GM04503 (cell line): ENCODE measurements at regions not wholly inside any gene's neighbourhood (a gene's known extent, or its start where the extent isn't known, plus 50 kb on each side); places are given as distances from the start of the nearest gene placed in this dataset.

Source experiments
- DNase-seq: peaks from one replicate; pipeline ENCODE4 v3.0.0-alpha.2; 2012; ENCODE audit warnings: low read depth

DNA sequence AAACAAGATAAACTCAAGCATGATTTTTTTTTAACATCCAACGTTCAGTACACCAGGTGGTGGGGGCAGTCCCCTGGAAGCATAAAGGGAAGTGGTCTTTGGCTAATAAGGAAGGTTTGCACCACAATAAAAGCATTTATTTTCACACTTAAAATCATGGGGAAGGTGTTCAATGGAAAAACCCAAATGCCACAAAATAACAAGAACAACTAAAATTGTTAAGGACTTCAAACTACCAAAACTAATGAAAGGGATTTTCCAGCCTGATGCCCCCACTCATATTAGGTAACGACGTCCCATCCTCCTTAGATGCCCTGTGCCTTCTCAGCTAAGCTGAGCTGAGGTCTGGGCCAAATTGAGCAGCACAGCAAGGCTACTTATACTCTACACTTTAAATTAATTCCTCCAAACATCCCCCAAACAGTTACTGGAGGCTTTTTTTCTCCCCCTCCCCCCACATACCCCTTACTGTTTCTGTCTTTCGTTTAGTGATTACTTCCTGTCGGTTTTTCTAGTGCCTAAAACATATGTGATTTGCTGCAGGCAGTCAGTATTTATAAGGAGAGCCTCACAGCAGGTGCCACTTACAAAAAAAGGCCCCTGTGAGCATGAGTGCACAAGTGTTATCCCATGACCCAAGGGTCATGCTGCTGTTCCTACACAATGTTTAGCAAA, 259.7 kb upstream of the ZNF608 start:
- no peak for DNase-seq

DNA sequence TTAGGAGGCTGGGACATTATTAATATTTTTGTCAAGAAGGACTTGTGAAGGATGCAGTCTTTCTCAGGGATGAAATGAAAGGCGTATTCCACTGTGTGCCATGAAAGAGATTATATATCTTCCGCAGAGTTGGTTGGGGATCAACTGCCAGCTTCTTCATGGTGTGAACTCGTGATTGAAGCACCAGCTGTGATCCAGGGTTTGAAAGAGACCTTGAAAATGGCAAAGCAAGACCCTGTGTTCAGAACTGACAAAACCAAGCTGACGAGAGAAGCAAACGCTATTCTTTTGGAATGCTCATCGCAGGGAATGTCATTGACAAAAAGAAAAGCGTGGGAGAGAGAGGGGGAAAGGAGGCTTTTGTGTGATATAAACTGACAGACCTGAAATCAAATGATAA, 263.9 kb upstream of the ZNF608 start:
- no peak for DNase-seq

DNA sequence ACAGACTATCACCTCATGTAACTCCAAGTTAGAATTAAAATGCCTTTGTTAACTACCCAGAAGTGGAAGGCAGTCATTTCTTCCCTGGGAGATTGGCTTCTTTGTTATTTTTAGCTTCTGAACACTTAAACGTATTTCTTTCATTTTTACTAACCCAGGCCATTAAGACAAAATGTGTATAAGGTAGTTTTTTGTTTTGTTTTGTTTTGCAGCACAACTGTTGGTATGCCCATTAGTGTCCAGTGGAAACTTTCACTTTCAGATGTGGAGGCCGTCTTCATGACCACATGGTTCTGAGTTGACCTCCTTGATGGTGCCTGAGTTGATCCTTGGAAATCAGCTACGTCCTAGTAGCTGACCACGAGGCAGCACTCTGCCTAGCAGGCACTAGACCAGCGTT, 264.6 kb upstream of the ZNF608 start:
- no peak for DNase-seq

DNA sequence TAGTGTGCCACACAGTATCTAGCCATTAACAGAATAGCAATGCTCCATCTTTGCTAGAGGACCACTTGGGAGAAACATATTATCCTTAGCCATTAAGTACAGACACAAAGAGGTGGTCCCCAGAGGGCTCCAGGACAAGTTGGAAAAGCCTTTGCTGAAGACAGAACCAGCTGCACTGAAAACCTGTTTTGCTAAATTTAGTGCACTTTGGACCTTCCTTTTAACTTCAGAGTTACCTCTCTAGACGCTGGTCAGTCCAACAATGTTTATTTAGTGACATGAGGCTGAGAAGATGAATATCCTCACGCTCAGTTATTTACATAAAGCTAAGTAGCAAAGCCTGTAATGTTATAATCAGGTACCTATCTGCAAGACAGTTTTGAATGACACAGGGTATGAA, 265.0 kb upstream of the ZNF608 start:
- no peak for DNase-seq

DNA sequence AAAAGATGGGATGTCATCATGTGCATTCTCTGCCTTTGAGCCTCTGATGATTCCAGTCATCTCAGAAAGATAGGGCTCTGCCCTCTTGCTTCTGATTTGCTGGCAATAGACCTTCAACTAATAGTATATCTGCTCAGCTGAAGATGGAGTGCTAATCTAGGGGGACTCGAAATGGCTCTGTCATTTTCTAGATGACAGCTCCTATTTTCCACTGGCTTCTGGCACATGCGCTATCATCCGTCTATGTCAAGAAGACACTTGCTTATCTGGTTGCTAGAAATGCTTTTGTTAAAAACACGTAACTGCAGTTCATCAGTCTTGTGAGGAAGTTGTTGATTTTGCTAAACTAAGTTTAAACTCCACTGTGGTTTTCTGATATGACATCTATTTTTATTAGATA, 265.5 kb upstream of the ZNF608 start:
- DNase-seq: no peak

DNA sequence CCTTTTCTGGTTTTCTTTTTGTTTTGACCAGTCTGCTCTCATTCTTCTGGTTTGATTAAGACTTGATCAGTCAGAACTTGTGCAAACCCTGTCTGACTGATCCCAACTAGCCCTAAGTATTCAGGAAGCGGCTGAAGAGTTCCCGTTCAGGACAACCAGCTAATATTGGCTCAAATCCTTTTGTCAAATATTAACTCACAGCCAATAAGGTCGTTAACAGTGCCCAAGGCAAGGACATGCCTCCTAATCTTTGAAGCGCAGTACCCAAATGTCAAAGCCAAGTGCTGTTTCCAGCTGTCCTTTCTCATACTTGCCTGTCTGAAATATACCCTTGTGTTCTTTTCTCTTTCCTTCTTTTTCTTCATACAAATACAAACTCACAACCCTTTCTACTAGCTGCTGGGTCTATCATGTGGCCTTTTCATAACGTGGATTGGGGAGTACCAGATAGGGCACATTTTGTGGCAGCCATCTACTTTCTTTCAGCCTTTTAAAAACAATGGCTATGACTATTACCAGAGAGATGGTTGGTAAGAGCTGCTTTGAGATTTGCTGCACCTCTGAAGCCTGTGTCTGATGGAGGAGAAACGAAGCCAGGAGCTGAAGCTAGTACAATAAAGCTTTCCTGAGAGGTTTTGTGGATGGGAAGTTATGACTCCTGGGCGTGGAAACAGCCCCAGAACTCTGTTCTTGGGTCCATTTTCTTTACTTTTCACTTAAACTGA, 266.4 kb upstream of the ZNF608 start:
- DNase-seq: no peak

DNA sequence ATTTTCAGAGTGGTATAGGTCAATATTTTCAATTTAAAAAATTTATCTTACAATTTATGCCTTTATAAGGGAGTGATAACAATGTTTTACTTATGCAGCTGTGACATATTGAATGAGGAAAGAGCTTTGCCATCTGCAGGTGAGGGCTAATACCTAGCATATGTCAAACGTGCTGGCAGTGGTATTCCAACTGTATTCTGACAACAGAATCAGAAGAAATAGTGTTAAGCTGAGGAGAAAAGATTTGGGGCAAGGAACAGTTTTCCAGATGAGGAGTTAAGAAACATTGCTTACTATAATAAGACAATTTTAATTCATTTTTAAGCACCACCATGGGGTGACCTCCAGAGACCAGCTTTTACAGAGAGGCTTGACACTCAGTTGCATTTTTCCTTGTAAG, 267.8 kb upstream of the ZNF608 start:
- no peak for DNase-seq

DNA sequence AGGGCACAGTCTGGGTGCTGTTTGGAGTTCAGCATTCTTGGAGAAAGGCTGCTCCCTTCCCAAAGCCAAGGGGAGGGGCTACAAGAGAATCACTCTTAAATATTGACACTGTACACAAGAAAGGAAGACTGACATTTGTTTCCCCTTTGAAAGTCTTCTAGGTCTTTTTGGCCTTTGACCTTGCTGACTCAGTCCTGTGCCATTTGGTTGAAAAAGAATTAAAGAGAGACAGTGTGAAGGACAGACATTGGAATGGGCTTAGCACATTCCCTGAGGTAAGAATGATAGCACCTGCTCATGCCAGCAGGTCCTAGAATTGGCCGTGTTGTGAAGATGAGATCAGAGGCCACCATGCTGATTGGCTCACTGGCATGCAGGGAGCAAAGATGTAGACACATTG, 271.4 kb upstream of the ZNF608 start:
- no peak for DNase-seq

DNA sequence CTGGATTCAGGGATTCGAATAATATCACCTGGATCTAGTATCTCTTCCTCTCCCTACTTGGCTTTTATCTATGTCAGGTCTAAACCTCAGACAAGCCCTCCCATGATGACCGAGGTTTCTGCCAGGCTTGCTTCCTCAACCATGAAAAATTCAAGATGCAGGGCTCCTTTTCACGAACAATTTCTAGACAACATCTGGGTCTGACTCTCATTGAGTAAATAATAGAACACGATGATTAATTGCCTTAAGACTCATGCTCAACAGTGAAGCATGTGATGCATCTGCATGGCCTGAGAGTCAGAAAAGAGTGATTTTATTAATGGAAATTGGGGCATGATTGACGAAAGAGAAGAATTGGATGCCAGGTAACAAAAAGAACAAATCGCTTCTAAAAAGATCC, 277.2 kb upstream of the ZNF608 start:
- DNase-seq: no peak

DNA sequence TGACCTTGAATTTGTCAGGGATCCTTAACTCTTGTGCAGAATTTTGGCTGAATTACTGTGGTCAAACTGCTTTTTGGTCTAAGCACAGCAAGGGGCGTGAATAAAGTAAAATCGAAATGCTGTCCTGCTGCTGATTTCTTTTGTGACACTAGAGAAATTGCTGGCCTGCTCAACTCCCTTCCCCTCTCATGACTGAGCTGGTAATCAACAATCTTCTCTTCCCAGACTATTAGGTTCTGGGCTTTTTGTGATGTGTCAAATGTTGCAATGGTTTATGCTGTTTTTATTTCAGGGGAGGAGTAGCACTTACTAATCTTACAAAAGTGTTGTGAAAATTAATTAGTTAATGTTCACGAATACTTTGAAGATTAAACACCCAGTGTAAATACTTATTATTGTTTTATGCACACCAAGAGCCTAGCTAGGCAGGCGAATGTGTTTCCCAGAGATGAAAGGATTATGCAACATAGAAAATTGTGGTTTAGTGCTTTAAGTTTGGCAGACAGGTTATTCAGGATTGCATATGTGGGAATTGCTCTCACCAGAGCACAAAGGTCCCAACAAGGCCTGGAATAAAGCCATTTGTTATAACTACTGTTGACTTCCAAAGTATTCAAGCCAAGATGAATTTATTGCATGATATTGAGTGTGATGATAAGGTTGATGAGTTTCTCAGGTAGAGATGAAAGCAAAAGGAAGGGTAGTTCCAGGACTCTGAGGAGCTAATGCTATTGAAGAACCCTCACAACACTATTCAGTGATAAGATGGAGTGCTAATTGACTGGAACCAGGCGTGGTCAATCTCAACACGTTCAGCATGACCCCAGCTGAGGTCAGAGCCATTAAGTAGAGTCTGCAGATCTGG, 280.7 kb upstream of the ZNF608 start:
- no peak for DNase-seq

DNA sequence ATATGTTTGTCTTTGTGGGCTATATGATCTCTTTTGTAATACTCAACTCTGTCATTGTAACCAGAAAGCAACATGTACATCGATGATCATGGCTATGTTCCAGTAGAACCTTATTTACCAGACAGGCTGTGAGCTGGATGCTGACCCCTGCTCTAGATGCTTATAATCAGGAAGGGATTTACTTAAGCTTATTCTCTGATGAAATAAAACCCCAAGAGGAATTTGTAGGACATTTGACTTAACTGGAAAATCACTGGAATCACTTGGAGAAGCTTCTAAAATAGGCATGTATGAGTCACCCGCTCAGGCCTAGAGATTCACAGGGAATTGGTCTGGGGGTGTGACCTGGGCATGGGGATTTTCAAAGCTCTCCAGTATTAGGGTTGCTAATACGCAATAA, 285.8 kb upstream of the ZNF608 start:
- DNase-seq: no peak

DNA sequence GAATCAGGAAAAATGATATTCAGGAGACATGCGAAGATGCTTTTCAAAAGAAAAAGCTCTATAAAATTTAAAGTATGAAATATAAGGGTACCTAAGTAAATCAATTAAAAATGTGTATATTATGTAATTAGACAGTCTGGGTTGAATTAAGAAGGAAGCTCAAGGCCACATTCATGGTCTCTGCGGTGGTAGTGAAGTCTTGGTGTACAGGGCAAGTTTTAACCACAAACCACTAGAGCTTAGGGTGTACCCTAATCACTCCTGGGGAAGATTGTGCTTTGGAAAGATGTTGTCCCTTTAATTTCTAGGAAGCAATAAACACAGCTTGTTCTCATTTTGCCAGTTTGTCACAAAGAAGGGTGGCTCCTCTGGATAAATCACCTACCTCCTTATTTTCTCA, 287.2 kb upstream of the ZNF608 start:
- DNase-seq: no peak

DNA sequence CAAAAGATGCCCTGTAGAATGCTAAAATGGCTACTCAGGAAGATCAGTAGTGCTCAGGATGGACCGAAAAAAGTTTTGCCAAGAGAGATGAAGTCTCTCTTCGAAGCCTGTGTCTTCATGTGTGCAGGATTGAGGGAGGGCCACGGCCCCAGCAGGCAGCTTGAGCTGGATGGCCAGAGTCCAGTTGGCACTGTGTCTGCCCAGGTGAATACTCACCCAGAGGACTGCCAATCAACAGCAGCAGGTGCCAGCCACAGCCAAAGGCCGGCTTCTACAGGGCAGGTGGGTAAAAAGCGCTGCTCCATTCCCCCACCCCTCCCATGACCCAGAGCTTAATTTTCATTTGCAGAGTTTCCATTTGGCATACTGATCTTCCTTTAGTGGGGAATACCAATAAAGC, 287.9 kb upstream of the ZNF608 start:
- DNase-seq: no peak

DNA sequence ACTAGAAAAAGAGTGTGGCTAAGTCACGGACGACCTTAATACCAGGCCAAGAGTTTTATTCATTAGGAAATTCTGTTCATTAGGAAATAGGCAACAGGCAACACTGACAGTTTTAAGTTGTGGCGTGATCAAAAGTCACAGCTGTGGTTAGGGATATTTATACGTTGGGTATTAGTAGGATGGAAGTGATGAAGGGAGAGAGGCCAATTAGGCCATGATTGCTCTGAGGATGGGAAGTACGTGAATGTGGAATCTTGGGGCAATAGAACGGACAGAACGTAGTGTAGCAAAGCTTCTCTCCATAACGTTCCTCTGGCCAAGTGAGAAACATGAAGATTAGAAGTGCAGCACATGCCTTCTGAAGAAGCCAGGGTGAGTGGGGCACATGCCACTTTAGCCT, 290.1 kb upstream of the ZNF608 start:
- DNase-seq: no peak

DNA sequence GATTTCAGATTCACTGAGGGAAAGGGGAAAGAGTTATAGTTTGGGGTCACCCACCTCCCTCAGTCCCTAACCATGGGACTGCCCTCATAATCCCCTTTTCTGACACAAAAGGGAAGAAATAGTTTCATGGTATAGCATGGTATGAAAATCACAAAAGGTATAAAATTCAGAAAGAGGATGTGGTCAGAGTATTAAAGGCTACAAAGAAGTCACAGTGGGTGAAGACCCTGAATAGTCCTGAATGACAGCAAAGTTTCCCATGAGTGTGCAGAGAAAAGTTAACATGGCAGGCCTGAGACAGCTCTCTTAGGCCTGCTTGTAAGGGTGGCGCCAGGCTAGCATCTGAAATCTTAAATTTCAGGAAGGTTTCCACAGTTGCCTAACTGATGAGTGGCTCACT, 290.6 kb upstream of the ZNF608 start:
- no peak for DNase-seq

DNA sequence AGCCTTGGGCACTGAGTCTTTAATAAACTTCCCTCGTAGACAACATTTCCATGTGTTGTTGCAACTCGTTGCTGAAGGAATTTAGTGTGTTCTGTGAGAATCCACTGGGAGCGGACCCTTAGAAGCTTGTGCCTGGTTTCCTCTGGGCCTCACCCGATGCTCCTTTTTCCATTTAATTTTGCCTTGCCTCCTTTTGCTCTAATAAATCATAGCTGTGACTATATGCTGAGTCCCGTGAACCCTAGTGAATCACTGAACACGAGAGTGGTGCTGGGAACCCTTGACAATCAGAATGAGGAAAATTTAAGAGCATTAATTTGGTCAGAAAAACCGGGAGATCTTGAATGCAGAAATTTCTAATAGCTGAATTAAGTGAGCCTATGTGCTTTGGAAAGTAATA, 291.1 kb upstream of the ZNF608 start:
- DNase-seq: no peak

DNA sequence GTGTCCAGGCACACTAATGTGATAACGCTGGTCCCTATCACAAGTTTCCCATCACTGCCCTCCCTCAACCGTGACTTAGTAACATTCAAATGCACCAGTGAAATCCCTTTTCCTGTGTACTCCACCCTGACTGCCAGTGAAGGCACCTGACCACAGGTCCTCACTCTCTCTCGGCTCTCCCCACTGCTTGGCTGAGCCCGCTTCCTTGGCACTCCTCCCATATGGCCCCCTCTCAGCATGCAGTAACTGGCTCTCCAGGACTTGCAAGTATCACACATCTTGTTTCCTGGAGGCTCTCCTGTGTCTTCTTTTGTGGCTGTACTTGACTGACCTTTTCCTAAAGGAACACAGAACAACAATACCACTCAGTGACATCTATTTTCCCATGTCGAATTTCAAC, 292.0 kb upstream of the ZNF608 start:
- DNase-seq: no peak

DNA sequence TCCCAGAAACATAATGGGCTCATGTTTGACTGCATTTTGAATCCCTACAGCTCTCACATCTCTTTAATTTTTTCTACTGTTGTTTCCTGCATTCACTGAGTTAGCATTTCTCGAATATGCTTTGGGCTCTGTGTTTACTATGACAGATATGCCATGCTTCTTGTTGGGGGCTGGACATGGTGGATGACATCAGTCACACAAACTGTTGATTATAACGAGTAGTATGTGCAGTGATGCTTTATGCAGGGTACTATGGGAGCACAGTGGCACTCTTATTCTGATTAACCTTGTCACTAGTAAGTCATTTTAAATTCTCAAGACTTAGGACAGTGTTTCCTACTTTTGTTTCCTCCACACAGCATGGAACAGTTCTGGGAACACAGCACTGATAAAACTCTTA, 295.4 kb upstream of the ZNF608 start:
- DNase-seq: no peak

DNA sequence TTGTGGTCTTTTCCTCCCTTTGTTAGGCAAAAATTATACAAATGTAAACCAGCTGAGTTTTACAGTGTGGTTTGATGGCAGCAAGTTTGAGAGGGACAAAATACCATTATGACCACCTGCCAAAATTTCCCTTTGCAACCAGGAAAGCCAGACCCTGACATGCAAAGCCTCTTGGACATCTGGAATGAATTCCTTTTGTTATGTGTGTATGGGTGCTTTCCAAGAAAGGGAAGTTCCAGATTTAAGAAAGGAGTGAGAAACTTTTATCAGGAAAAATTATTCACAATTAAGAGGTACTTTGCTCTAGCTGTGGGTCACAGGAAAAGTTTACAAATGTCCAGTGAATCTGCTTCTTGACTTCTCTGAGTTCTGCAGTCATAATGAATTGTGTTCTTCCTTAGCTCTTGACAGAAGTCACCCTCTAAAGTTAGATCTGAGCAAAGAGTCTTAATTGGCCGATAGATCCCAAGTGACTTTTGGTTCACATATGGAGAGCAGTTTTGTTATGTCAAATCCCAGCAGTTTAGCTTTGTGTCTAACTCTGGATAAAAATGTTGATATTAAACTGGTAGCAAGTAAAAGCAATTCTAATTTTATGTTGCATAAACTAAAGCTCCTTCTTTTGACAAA, 295.9 kb upstream of the ZNF608 start:
- DNase-seq: peak; percentile 22

DNA sequence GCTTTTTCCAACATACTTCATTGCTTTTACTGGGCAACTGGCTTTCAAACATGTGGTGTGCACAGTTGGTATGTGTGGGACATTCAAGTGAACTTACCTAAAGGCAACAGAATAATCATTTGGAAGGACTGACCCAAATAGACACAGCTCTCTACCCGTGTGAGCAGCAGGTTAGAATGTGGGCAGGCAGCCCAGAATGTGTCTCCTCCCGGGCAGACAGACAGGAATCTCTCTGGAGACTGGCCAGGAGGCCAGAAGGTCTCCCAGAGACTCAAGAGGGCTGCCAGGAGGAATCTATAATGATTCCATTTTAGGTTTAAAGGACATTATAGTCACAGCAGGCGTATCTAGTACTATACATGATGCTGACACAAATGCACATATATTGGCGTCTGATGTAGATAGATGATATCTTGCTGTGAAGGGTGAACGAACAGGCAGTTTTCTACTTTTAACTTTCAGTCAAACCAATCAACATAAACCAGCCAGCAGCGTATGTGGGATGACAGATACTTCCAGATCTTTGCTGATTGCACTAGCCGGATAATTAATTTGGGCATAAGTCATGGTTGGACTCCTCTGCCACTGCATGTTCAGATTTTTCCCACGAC, 297.4 kb upstream of the ZNF608 start:
- DNase-seq: peak; percentile 30

DNA sequence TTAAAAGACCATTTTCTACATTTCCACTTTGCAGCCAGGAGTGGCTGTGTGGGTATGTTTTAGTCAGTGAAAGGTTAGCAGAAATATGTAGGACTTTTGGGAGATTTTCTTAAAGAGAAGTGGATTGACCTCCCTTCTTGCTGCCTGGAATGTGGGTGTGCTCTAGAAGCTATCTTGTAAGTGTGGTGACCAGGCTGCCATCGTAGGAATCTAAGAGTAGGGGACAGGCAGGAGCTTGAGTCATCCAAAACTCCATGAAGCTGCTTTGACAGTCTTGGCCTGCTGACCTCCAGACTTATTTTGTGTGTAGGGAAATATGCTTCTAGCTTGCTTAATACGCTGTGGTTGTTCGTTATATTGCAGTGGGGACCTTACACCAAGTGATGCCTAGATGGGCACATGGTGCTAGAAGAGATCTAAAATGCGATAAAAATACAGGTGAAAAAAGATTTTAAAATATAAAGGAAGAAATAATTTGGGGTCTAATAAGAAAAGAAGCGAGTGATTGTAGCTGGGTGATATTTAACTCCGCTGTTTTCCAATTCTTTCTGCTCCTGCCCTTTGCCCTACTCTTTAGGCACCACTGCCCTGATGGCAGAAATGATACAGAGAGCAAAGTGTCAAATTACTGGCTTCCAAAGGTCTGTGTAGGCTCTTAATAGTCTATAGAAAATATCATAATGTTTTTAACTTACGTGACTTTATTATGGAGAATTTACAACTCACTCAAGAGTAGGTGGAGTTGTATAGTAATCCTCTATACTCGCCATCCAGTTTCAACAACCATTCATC, 298.2 kb upstream of the ZNF608 start:
- DNase-seq: no peak
